ENCODE measurements at regions not wholly inside any gene's neighbourhood (a gene's known extent, or its start where the extent isn't known, plus 50 kb on each side); places are given as distances from the start of the nearest gene placed in this dataset.

DNA sequence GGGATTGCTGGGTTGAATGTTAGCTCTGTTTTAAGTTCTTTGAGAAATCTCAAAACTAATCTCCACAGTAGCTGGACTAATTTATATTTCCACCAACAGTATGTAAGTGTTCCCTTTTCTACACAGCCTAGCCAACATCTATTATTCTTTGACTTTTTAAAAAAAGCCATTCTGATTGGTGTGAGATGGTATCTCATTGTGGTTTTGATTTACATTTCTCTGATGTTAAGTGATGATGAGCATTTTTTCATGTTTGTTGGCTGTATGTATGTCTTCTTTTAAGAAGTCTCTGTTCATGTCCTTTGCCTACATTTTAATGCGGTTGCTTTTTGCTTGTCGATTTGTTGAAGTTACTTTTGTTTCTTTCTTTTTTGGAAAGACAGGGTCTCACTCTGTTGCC lies 301.1 kb upstream of the OR4E1 start:
- H2AFZ ChIP-seq (ENCODE audit: low read length), result no peak overlapping the region
- peaks cover 29% of the 10 kb centered on the region for H3K27me3 ChIP-seq (ENCODE audit: low read length)
- H3K4me3 ChIP-seq (ENCODE audit: low read length), result no peak overlapping the region
- H3K4me2 ChIP-seq (ENCODE audit: low read length), result no peak overlapping the region
- no peaks in the 10 kb centered on the region for H3K4me1 ChIP-seq (ENCODE audit: insufficient read depth, low read length)
- H3F3A ChIP-seq (ENCODE audit: low read length, unreplicated experiment), result no peaks in the 10 kb centered on the region
- TF ChIP-seq EZH2phosphoT487 (IDR thresholded peaks at IDR 0.05; ENCODE audit: borderline replicate concordance, low read length) (no peak), EZH2 (IDR thresholded peaks at IDR 0.05; ENCODE audit: low read length, unreplicated experiment) (no peak)
- TF ChIP-seq, protein P1, sequence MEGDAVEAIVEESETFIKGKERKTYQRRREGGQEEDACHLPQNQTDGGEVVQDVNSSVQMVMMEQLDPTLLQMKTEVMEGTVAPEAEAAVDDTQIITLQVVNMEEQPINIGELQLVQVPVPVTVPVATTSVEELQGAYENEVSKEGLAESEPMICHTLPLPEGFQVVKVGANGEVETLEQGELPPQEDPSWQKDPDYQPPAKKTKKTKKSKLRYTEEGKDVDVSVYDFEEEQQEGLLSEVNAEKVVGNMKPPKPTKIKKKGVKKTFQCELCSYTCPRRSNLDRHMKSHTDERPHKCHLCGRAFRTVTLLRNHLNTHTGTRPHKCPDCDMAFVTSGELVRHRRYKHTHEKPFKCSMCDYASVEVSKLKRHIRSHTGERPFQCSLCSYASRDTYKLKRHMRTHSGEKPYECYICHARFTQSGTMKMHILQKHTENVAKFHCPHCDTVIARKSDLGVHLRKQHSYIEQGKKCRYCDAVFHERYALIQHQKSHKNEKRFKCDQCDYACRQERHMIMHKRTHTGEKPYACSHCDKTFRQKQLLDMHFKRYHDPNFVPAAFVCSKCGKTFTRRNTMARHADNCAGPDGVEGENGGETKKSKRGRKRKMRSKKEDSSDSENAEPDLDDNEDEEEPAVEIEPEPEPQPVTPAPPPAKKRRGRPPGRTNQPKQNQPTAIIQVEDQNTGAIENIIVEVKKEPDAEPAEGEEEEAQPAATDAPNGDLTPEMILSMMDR (conservative IDR thresholded peaks at IDR 0.05; ENCODE audit: low read depth, low read length), result no peak
- no TSS peak for BruUV-seq (replicated peaks)
- no peaks in the 10 kb centered on the region for H3K9me3 ChIP-seq (ENCODE audit: low read length)
- H3K36me3 ChIP-seq (ENCODE audit: low read depth, low read length), result no peaks in the 10 kb centered on the region
- ChIA-PET POLR2A (ENCODE audit: unreplicated experiment) (no interaction called here), CTCF (no interaction called here)
- no peaks in the 10 kb centered on the region for H4K20me1 ChIP-seq (ENCODE audit: low read length)
- DNase-seq, result no peak
- H3K27ac ChIP-seq (ENCODE audit: low read length), result no peak overlapping the region
- no peaks in the 10 kb centered on the region for H3K9me2 ChIP-seq (replicated peaks; ENCODE audit: low read length)
- no peak overlapping the region for H3K9ac ChIP-seq (ENCODE audit: low read length)
- H3K79me2 ChIP-seq (ENCODE audit: low read length), result no peaks in the 10 kb centered on the region
- intact Hi-C loops (cut with micrococcal nuclease), result no loop called here
- ATAC-seq, result no peak

DNA sequence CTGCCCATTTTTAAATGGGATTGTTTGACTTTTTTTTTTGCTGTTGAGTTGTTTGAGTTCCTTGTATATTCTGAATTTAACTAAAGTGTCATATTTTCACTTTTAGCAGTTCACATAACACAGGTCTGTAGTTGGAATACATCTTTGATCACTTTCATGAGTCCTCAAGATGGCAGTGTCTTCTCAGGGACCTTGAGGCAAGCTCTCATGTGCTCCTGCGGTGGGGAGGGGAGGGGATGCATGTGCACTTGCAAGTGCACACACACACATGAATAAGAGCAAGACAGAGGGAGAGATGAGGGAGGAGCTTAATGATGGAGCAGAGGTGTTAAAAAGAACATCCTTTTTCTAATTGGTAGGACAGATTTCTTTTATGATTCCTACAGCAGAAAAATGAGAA lies 291.4 kb upstream of the OR4E1 start:
- Histone ChIP-seq H3K27ac (ENCODE audit: low read length) (no peak overlapping the region), H3K27me3 (ENCODE audit: low read length) (peaks cover 19% of the 10 kb centered on the region), H3K4me1 (ENCODE audit: insufficient read depth, low read length) (no peaks in the 10 kb centered on the region), H3K4me3 (ENCODE audit: low read length) (no peak overlapping the region), H4K20me1 (ENCODE audit: low read length) (no peaks in the 10 kb centered on the region), H2AFZ (ENCODE audit: low read length) (no peak overlapping the region), H3K9me3 (ENCODE audit: low read length) (no peaks in the 10 kb centered on the region), H3F3A (ENCODE audit: low read length, unreplicated experiment) (no peaks in the 10 kb centered on the region), H3K9ac (ENCODE audit: low read length) (no peak overlapping the region), H3K36me3 (ENCODE audit: low read depth, low read length) (no peaks in the 10 kb centered on the region), H3K4me2 (ENCODE audit: low read length) (no peak overlapping the region), H3K9me2 (replicated peaks; ENCODE audit: low read length) (no peaks in the 10 kb centered on the region), H3K79me2 (ENCODE audit: low read length) (no peaks in the 10 kb centered on the region)
- ChIA-PET CTCF (no interaction called here), POLR2A (ENCODE audit: unreplicated experiment) (no interaction called here)
- ATAC-seq, result no peak
- intact Hi-C loops (cut with micrococcal nuclease), result no loop called here
- BruUV-seq (replicated peaks), result no TSS peak
- TF ChIP-seq, protein P1 (conservative IDR thresholded peaks at IDR 0.05; ENCODE audit: low read depth, low read length), result no peak
- TF ChIP-seq EZH2phosphoT487 (IDR thresholded peaks at IDR 0.05; ENCODE audit: borderline replicate concordance, low read length) (no peak), EZH2 (IDR thresholded peaks at IDR 0.05; ENCODE audit: low read length, unreplicated experiment) (no peak)
- no peak for DNase-seq

- CTCF ChIA-PET, result no interaction called here
- H3K9me2 ChIP-seq (replicated peaks; ENCODE audit: low read length), result no peaks in the 10 kb centered on the region
- ATAC-seq, result no peak
- TF ChIP-seq, protein P1 (conservative IDR thresholded peaks at IDR 0.05; ENCODE audit: low read depth, low read length), result no peak
- no peak for TF ChIP-seq EZH2phosphoT487 (IDR thresholded peaks at IDR 0.05; ENCODE audit: borderline replicate concordance, low read length)
- TF ChIP-seq EZH2 (IDR thresholded peaks at IDR 0.05; ENCODE audit: low read length, unreplicated experiment), result no peak
- H2AFZ ChIP-seq (ENCODE audit: low read length), result no peak overlapping the region
- H3K9me3 ChIP-seq (ENCODE audit: low read length), result no peaks in the 10 kb centered on the region
- no peaks in the 10 kb centered on the region for H3K36me3 ChIP-seq (ENCODE audit: low read depth, low read length)
- DNase-seq, result no peak
- no peak overlapping the region for H3K4me3 ChIP-seq (ENCODE audit: low read length)
- intact Hi-C loops (cut with micrococcal nuclease), result no loop called here
- POLR2A ChIA-PET (ENCODE audit: unreplicated experiment), result no interaction called here
- H3K4me1 ChIP-seq (ENCODE audit: insufficient read depth, low read length), result no peaks in the 10 kb centered on the region
- BruUV-seq (replicated peaks), result no TSS peak
- no peaks in the 10 kb centered on the region for H3F3A ChIP-seq (ENCODE audit: low read length, unreplicated experiment)
- no peak overlapping the region for H3K9ac ChIP-seq (ENCODE audit: low read length)
- no peaks in the 10 kb centered on the region for H3K79me2 ChIP-seq (ENCODE audit: low read length)
- H3K27me3 ChIP-seq (ENCODE audit: low read length), result peaks cover 21% of the 10 kb centered on the region
- no peak overlapping the region for H3K4me2 ChIP-seq (ENCODE audit: low read length)
- no peaks in the 10 kb centered on the region for H4K20me1 ChIP-seq (ENCODE audit: low read length)
- H3K27ac ChIP-seq (ENCODE audit: low read length), result no peak overlapping the region
Measured at GRCh38 chr14:21964180-21964579, 290.6 kb upstream of the OR4E1 start.
